SK-N-SH treated with all-trans-retinoic acid at 6 μM for 48 hours (cell line): ENCODE measurements at regions not wholly inside any gene's neighbourhood (a gene's known extent, or its start where the extent isn't known, plus 50 kb on each side); places are given as distances from the start of the nearest gene placed in this dataset.

ENCODE experiments used
- ARNTL ChIP-seq: fragments of 450-650 bp; formaldehyde crosslinking; IDR thresholded peaks from 2 replicates; pipeline ENCODE4 v1.5.0; 2020; ENCODE audit warnings: low read depth, mild to moderate bottlenecking, moderate library complexity, borderline replicate concordance
- BACH2 ChIP-seq: fragments of 250-450 bp; sonication (Bioruptor Pico); IDR thresholded peaks from 2 replicates; pipeline ENCODE4 v1.9.0; 2021; ENCODE audit warnings: mild to moderate bottlenecking, borderline replicate concordance
- CREB5 ChIP-seq: fragments of 250-450 bp; sonication (Bioruptor Pico); IDR thresholded peaks from 2 replicates; pipeline ENCODE4 v1.5.1; 2020; ENCODE audit warnings: low read depth, mild to moderate bottlenecking, moderate library complexity
- CSDC2 ChIP-seq: fragments of 250-450 bp; sonication (Bioruptor Pico); IDR thresholded peaks from 2 replicates; pipeline ENCODE4 v1.5.0; 2020; ENCODE audit warnings: mild to moderate bottlenecking, moderate library complexity
- CSRNP3 ChIP-seq: fragments of 250-450 bp; sonication (Bioruptor Pico); IDR thresholded peaks from 2 replicates; pipeline ENCODE4 v1.5.1; 2021; ENCODE audit warnings: mild to moderate bottlenecking, moderate library complexity
- GLIS3 ChIP-seq: fragments of 250-450 bp; sonication (Bioruptor Pico); IDR thresholded peaks from 2 replicates; pipeline ENCODE4 v1.5.0; 2020; ENCODE audit warnings: mild to moderate bottlenecking, moderate library complexity
- PATZ1 ChIP-seq: fragments of 250-450 bp; sonication (Bioruptor Pico); IDR thresholded peaks from 2 replicates; pipeline ENCODE4 v1.8.0; 2020; ENCODE audit warnings: mild to moderate bottlenecking, moderate library complexity, borderline replicate concordance
- PPARA ChIP-seq: fragments of 250-450 bp; sonication (Bioruptor Pico); IDR thresholded peaks from 2 replicates; pipeline ENCODE4 v1.5.0; 2020; ENCODE audit warnings: mild to moderate bottlenecking, borderline replicate concordance
- RARB ChIP-seq: fragments of 250-450 bp; sonication (Bioruptor Pico); IDR thresholded peaks from 2 replicates; pipeline ENCODE4 v1.8.0; 2021; ENCODE audit warnings: mild to moderate bottlenecking, moderate library complexity
- ZC3H10 ChIP-seq: fragments of 250-450 bp; sonication (Bioruptor Pico); IDR thresholded peaks from 2 replicates; pipeline ENCODE4 v1.5.1; 2021; ENCODE audit warnings: mild to moderate bottlenecking, moderate library complexity
- ZFP3 ChIP-seq: fragments of 250-450 bp; sonication (Bioruptor Pico); IDR thresholded peaks from 2 replicates; pipeline ENCODE4 v1.5.0; 2020; ENCODE audit warnings: mild to moderate bottlenecking, moderate library complexity
- ZFP30 ChIP-seq: fragments of 450-650 bp; formaldehyde crosslinking; IDR thresholded peaks from 2 replicates; pipeline ENCODE4 v1.5.0; 2022; ENCODE audit warnings: mild to moderate bottlenecking, moderate library complexity
- ZNF8 ChIP-seq: fragments of 450-650 bp; formaldehyde crosslinking; IDR thresholded peaks from 2 replicates; pipeline ENCODE4 v1.5.0; 2020; ENCODE audit warnings: mild to moderate bottlenecking, moderate library complexity

- TF ChIP-seq BACH2 (CRISPR knock-in tag) (no peak), ZC3H10 (CRISPR knock-in tag) (no peak), PATZ1 (CRISPR knock-in tag) (no peak), ZFP30 (CRISPR knock-in tag) (no peak), ZFP3 (CRISPR knock-in tag) (no peak), PPARA (CRISPR knock-in tag) (no peak), CSRNP3 (CRISPR knock-in tag) (no peak), CSDC2 (CRISPR knock-in tag) (no peak), RARB (no peak), ARNTL (CRISPR knock-in tag) (no peak), CREB5 (CRISPR knock-in tag) (no peak), GLIS3 (CRISPR knock-in tag) (no peak), ZNF8 (CRISPR knock-in tag) (no peak)
Observed at GRCh38 chr14:86665975-86666374, 1136.0 kb downstream of the FLRT2 start.
